DMS153 treated with DMSO at 0.1 percent for 48 hours (cell line): ENCODE measurements at regions not wholly inside any gene's neighbourhood (a gene's known extent, or its start where the extent isn't known, plus 50 kb on each side); places are given as distances from the start of the nearest gene placed in this dataset.

Experiments used
- DNase-seq: peaks from one replicate; lab custom pipeline; 2025; ENCODE audit not compliant: unreplicated experiment; lab: John Stamatoyannopoulos, UW

DNA sequence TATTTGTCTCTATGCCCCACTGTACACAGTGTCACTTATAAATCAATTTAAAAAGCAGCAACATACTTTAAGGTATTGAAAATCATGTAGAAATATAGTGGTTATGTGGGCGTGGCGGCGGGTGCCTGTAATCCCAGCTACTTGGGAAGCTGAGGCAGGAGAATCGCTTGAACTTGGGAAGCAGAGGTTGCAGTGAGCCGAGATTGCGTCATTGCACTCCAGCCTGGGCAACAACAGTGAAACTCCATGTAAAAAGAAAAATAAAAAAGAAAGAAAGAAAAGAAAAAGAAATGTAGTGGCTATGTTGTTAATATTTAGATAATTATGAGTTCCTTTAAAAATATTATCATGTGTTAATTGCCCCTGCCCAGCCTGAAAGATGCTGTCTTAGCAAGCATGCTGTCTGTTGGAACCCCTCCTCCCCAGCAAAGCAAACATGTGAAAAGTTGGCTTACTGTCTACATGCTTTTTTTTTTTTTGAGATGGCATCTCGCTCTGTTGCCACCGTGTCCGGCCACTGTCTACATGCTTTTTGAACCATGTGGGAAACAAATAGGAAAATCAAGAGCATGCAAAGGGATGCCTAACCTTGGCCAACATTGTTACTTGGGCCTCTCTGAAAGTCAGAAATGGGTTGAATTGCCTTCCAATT lies 151.4 kb upstream of the TSHZ2 start:
- no peak for DNase-seq

DNA sequence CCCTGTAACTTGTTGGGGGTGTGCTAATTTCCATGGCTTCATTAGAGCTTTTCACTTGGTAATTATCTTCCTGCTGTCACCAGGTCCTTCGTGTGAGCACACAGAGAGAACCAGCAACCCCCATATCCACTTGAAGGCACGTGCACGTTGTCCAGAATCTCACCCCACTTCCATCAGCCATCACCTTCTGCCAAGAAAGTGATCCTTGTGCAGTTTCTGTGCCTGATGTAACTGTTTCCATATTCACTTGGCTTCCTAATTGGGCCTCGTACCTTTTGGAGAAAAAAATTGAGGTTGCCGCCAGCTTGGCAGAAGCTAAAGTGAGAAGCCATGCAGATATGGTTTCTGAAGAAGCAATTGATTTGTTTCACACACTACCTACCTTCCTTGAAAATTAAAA lies 153.7 kb upstream of the TSHZ2 start:
- no peak for DNase-seq

DNA sequence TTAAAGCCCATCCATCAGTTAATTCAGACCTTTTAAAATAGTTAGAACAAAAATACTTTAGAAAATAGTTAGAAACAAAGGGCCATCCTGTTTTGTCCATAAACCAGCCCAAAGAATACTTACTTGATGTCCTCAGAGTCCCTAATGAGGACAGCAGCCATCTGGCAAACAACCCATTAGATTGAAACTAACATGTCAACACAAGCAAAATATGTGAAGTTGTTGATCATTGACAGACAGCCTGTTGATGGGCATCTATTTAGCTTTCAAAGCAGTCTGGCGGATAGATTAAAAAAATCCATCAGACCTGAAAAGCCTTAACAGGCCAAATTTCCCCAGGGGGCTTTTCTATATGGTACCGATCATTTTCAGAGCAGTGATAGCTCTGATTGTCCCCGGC lies 154.2 kb upstream of the TSHZ2 start:
- DNase-seq = no peak

DNA sequence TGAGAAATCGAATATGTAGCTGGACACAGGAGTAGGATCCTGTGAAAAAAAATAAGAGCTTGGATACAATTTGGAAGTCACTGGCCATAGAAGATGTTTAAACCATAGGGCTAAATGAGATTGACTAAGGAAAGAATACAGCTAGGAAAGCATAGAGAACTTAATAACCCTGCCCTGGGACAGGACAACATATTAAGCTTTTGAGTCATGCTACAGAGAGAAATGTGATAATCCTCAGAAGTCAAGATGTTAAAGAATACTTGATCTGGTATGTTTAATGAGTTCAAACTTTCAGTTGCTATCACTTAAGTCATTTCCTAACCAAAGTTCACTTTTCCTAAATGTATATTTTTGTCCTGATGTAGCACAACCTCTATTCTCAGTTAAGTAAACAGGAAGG lies 154.6 kb upstream of the TSHZ2 start:
- DNase-seq = no peak

DNA sequence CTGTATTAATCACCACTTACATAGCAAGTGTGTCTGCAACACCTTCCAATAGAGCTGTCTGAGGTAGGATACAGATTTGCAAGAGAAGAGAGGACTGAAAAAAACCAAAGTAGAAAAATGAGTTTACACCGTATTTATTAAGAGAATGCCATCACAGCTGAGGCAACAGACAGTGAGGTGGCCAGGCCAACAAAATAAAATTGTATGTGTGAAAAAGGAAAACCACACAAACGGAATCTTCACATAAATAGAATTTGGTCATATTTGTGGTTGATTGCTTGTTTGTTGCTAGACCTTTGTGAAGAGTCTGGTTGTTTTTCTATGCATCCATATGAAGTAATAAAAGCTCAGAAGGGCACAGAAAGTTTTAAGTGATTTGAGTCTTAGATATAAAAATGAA lies 157.8 kb upstream of the TSHZ2 start:
- DNase-seq = no peak

DNA sequence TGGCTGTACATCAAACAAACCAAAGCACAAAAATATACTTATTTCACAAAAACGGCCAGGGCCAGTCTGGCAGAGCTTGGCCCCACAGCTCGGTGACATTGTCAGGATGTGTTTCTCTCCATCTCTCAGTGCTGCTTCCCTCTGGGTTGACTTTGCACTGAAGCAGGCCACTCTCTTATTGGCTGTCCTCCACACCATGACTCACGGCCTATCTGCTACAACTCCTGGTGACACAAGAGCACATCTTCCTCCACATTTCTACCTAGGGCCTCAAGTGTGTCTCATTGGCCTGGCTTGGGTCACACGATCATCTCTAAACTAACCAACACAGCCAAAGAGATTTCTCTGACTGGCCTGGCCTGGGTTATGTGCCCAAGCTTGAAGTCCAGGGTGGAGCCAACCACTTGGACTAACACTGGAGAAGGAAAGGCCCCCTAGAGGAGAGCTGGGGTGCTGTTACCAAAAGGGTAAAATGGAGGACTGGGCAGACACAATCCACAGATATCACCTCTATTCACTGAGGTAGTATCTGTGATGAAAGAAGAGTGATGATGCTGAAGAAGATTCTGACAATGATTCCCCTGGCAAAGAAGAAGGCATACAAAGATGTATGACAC lies 159.8 kb upstream of the TSHZ2 start:
- no peak for DNase-seq

DNA sequence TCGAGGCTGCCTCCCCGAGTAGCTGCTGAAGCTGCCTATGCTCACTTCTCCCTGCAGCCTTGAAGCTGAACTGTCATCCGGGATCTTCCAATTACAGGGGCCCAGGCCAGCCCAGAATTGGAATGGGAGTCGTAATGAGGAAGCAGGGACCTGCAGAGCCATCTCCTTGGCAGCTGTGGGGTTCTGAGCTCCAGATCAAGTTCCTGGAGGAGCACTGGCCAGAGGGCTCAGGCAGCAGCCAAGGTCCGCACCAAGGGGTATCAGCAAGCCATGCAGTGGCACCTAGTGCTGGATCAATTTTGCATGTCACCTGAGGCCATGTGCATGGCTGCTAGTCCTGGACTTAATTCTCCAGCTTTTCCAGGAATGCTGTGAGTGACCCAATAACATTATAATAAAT lies 163.2 kb upstream of the TSHZ2 start:
- no peak for DNase-seq

DNA sequence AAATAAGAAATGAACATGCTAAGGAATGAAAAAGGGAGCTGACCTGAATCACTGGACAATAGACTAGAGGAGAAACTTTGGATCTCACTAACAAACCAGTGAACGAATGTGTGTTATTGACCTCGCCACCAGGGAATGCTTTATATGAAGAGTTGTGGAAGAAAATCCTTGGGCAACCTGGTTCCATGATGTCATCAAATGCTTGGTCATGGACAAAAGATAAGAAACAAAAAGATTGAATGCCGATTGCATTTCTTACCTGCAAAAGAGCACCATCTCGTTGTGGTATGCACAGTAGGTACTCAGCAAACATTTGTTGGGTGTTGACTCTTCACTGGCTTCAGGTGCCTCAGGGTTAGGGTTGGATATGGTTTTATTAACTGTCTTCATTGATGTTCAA lies 165.2 kb upstream of the TSHZ2 start:
- DNase-seq = no peak

DNA sequence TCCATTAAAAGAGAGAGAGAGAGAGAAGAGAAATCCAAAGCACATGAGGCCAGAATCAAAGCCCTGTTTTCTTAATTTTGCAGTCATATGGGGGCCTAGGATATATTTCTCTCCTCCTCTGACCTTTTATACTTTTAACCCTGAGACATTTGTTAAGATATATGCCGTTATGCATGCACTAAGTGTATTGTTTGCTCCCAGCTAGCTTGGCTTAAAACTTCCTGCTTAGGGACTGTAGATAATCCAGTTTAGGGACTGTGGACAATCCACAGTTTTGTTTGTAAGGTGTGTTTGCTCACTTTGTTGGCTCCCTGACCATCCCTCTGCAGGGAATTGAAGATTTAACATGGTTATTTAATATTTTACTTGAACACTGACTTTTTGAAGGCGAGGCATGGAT lies 166.3 kb upstream of the TSHZ2 start:
- no peak for DNase-seq

DNA sequence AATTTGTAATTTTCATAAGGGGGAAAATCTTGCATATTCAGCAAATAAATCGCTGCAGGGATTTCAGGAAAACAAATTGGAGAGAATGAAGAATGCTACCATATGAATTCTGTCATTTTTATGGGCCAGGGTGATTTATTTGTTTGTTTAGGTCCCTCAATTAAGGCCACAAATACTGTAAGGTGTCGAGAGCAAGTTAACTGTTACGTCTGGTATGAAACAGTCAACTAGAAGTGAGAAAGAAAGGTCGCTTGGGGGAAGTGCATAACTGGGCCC lies 166.9 kb upstream of the TSHZ2 start:
- no peak for DNase-seq

DNA sequence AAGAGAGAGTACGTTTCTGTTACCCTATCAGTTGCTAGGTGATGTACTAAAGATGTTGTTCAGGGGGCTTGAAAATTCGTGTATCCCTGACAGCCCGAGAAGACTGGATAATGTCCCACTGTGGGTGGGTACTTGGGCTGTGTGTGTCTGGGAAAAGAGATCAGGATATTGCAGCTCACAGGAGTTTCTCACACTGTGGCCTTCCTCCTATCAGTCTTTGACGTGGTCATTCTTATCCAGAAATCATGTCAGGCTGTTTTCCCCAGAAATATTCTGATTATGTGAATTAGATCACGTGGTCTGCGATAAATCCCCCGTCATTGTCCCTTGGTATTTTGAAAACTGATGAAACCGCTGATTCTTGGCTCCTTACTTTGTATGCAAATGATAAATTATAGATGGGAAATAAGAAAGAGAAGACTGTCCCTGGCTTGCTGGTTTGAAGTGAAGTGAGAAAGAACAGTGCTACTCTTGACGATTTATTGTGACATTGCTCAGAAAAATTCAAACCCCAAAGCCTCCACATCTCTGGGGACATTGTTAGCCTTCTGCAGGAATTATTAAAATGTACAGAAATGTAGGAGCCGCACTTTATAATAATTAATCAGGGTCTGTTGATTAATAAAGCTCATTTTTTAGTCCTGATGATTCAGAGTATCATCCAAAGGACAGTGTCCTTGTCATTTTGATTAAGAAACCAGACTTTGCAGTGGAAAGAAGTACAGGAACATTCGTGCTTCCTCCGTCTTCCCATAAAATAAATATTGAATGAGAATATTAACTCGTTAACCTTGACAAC lies 167.5 kb upstream of the TSHZ2 start:
- DNase-seq = no peak

DNA sequence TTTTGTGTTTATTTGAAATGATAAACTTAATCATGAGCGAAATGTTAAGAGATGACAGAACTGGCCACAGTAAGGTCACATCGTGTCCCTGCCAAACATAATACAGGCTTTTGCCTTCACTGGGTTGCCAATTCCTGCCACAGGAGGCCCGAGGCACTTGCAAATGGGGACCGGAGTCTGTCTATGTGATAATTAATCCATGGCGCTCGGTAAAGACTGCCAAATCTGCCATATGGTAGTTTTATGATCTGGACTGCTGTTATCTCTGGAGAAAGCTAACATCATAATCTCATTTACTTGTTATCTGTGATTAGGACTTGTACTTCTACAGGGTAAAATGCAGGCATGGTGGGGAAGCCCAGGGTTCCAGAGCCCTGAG lies 170.5 kb upstream of the TSHZ2 start:
- DNase-seq = no peak

DNA sequence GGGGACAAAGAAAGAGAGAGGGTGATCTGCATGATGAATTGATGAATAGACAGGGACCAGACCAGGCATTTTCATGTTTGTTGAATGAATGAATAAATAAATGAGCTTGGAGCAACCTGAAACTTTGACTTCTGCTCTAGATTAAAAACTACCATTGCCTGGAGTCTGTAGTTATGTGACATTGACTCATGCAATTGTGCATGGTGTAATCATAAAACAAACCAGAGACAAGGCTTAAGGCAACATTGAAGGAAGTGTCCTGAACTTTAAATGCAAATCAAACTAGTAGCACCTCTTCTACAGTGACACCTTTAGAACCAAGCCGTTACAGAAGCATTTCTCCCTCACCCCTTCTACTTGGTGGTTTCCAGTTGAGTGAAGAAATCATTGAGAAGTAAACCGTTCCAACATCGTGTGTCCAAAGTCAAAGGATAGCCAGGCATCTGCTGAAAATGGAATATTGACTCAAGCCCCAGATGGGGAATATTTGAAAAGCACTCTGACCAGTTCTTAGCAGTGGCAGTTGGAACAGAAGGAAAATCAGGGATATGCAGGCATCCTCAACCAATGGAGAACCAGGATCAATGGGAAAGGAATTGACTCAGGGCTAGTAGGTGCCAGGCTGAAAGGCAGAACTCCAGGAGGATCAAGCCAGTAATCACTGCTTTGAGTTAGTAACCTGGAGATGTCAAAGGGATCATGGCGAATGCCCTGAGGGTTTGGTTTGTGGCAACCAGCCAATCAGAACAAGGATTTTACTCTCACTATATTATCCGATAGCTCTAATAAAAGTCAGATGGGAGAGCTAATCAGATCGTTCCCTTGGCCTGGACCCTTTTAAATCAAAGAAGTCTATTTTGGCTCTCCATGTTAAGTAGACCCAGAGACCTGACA lies 171.2 kb upstream of the TSHZ2 start:
- DNase-seq = no peak

DNA sequence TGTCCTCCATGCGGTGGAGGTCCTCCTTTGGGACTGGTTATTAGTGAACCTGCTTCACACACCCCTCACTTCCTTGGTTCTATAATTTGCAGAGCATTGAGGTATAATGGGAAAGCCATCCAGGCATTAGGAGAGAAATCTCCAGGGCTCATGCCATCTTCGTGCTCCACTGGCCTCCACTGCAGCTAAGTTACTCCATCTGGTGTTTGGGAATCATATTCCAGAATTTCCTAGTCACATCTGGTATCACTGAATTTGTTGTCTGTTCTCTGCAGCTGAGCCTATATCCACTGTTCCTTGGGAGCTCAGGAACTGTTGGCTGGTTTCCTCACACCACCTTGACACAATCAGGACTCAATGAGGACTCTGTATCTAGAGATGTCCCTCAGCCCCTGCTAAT lies 173.0 kb upstream of the TSHZ2 start:
- no peak for DNase-seq

DNA sequence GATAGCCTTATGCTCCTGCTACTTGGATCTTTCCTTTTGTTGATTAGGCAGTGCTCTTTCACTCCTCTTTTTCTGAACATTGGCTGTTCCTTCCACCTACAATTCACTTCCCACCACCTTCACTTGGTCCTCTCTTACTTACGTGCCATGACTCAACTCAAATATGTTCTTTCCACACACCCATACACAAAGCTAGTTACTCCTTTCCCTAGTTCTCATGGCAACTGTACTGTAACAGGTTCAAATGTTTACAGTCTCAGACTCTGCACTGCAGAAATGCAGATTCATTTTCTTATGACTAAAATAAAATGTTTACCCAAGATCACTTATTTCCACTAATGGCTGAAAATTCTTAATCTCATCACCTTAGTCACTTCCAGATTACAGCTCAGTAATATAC lies 174.0 kb upstream of the TSHZ2 start:
- DNase-seq = no peak

DNA sequence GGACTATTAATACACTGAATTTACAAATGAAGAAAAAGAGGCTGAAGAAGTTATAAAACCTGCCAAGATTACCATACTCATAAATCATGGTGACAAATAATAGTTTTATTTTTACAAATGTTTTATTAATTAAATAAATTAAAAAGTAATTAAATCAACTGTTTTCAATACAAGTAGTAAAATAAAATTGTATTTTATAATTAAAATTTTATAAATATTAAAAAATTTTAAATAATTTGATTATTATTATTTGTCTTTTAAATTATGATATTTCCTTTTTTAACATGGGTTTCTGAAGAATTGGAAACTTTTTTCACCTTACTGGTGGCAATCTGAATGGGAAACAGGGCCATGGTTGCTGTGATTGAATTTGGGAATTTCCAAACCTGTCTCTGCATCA lies 177.3 kb upstream of the TSHZ2 start:
- DNase-seq = no peak

DNA sequence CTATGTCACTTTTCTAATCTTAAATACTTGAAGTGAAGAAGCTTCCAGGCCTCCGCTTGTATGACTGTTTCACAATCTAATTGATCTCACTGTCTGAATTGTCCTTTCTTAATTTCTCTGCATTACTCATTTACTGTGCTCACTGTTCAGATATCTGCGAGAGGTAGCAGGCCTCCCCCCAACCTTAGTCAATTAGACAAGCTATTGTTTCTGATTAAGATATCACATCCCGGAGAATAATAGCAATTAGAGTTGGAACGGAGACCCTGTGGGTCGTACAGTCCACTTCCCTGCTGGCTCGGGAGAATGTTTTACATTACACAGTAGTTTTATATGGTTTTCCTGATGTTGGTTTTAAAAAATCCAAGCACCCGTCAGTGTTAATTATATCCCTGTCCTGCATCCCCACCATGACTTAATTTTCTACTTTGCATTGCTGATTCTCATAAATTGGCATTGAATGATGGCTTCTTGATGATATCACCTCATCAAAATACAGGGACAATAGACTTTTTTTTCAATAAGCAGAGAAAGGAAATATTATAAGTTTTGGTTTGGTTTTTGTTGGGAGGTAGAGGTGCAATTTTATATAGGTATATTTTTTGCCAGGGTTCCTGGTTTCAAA lies 178.7 kb upstream of the TSHZ2 start:
- no peak for DNase-seq

DNA sequence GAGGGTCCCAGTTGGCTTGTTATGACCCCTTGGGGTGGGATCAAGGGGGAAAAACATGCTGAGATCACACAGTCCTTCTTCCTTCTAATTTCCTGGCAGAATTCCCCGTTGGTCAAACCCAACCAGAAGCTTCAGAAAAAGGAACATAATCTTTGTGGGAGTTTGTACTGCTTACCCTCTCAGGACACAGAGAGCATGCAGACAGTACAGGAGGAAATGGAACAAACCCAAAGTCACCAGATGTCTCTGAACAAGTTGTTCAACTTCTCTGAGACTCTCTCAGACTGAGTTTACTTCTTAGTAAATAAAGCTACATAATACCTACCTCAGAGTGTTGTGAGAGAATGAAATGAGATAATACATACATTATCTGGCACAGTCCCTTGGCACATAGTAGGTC lies 181.1 kb upstream of the TSHZ2 start:
- no peak for DNase-seq

DNA sequence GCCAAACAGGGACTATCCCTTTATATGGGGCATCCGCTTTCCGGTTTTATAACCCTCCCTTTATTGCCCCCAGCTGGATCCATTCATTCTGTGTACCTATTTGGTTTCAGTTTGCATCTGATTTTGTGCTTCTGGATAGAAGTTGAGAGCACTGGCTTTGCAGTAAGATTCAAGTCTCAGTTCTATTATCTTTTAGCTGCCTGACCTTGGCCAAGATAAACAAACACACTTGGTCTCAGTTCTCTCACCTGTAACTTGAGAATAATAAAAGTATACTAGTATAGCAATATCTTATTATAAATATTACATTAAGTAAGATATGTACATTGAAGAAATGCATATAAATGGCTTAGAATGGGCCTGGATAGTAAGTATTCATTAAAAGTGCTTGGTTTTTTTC lies 182.4 kb upstream of the TSHZ2 start:
- DNase-seq = no peak

DNA sequence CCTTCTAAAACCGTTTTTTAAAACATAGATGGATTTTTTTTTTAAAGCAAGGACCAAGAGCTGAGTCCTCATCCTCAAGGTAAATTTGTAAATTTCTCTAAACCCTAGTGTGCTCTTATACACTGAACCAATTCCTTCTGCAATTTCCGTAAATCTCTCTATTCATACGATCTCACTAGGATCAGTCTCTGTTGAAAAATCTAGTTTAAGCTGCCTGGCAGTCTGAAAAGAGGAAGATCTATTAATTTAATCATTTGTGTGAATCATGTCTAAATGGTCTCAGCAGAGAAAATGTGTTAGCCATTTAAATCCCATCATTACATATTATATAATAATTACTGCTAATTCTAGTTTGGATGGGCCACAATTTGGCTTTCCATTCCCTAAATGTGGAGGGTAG lies 184.2 kb upstream of the TSHZ2 start:
- no peak for DNase-seq

DNA sequence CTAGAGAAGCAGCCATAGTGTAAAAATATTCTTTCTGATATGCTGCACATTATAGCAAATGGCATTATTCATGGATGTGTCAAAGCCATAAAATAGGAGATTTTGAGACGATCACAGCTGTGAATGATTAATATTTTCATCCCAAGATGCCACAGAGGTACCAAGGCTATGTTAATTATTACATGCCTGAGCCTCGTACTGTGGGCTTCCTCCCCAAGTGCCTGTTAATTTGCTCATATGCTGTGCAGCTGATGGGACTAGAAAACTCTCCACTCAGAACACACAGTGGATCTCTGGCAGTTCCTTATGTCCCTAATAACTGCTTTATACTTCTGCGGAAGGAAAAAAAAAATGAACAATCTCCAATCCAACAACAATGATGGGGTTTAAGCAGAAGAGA lies 184.9 kb upstream of the TSHZ2 start:
- DNase-seq = no peak
